HCT116 (cell line): ENCODE measurements at regions not wholly inside any gene's neighbourhood (a gene's known extent, or its start where the extent isn't known, plus 50 kb on each side); places are given as distances from the start of the nearest gene placed in this dataset.

Experiments
- ATAC-seq: fragments of 200-7000 bp; cut with Tn5 transposase; 2 replicates; pipeline ENCODE4 v1.9.1; 2020; ENCODE audit warnings: mild to moderate bottlenecking, moderate library complexity
- BruUV-seq: library from RNA; stranded (reverse); fragments of 400-500 nt; replicated peaks from 2 replicates; lab custom pipeline; 2021; lab: Mats Ljungman, UMichigan
- CTCF ChIA-PET: fragments of 300-600 bp; sonication (Branson Sonifier 250); formaldehyde crosslinking; loops from one replicate; lab custom pipeline; 2021; ENCODE audit warnings: antibody characterized with exemption; lab: Charles Lee
- POLR2A ChIA-PET: fragments of 300-600, 350-600 bp; sonication (Branson Sonifier 250); formaldehyde crosslinking; loops from one replicate; lab custom pipeline; 2021; ENCODE audit warnings: antibody characterized with exemption; lab: Charles Lee
- RAD21 ChIA-PET, 2 experiments: fragments of 300-600 bp; sonication (Branson Sonifier 250); formaldehyde crosslinking; loops; one replicate each; lab custom pipeline; 2023; ENCODE audit warnings: low total read pairs in 2 of 2; ENCODE audit not compliant: uncharacterized antibody in 2 of 2, unreplicated experiment in 2 of 2, low non-redundant PET in 1 of 2; lab: Charles Lee
- DNase-seq: peaks from one replicate; pipeline ENCODE4 v3.0.0-alpha.2; 2010; ENCODE audit warnings: low read depth, low spot score
- H2AFZ ChIP-seq: fragments of 200-600 bp; shearing (Covaris generic), sonication (generic); 2 replicates; pipeline ENCODE4 v1.6.1; 2017; ENCODE audit warnings: low read depth, mixed run types, mixed read lengths, antibody characterized with exemption, low read length; ENCODE audit not compliant: poor library complexity, severe bottlenecking
- H3K27ac ChIP-seq: 2 replicates; pipeline ENCODE4 v1.5.1; 2012; ENCODE audit warnings: low read depth, low read length
- H3K27me3 ChIP-seq: fragments of 200-600 bp; sonication (generic); 2 replicates; pipeline ENCODE4 v1.6.1; 2016; ENCODE audit warnings: mixed run types, low read length, mixed read lengths; ENCODE audit not compliant: insufficient read depth
- H3K36me3 ChIP-seq, 2 experiments: fragments of 200-500 bp in 1 of 2; fragments of 200-600 bp in 1 of 2; sonication (Bioruptor generic) in 1 of 2; sonication (generic) in 1 of 2; 2 replicates each; pipeline versions ENCODE4 v1.5.1 to v1.6.1; 2014 to 2016; ENCODE audit warnings: low read length in 2 of 2, inconsistent platforms in 1 of 2, mixed read lengths in 1 of 2, mixed run types in 1 of 2; ENCODE audit not compliant: insufficient read depth in 2 of 2, control insufficient read depth in 1 of 2
- H3K4me1 ChIP-seq, 2 experiments: fragments of 200-600 bp in 1 of 2; sonication (generic) in 1 of 2; 2 replicates each; pipeline versions ENCODE4 v1.5.1 to v1.6.1; 2012 to 2017; ENCODE audit warnings: low read length in 2 of 2, inconsistent platforms in 1 of 2, mild to moderate bottlenecking in 1 of 2, mixed read lengths in 1 of 2, mixed run types in 1 of 2, moderate library complexity in 1 of 2; ENCODE audit not compliant: insufficient read depth in 2 of 2, control insufficient read depth in 1 of 2
- H3K4me2 ChIP-seq: fragments of 200-600 bp; sonication (generic); 2 replicates; pipeline ENCODE4 v1.6.1; 2017; ENCODE audit warnings: mixed run types, low read length, mixed read lengths
- H3K4me3 ChIP-seq, 2 experiments: fragments of 200-600 bp in 1 of 2; sonication (generic) in 1 of 2; replicated peaks in 1 of 2; 2 replicates each; pipeline ENCODE4 v1.5.1; 2011 to 2016; ENCODE audit warnings: low read length in 2 of 2, control low read depth in 1 of 2, low read depth in 1 of 2, mild to moderate bottlenecking in 1 of 2, mixed read lengths in 1 of 2, mixed run types in 1 of 2
- H3K79me2 ChIP-seq: fragments of 200-600 bp; sonication (generic); 2 replicates; pipeline ENCODE4 v1.6.1; 2017; ENCODE audit warnings: mild to moderate bottlenecking, mixed run types, low read length, moderate library complexity, mixed read lengths; ENCODE audit not compliant: insufficient read depth
- H3K9ac ChIP-seq: fragments of 200-600 bp; sonication (generic); 2 replicates; pipeline ENCODE4 v1.6.1; 2016; ENCODE audit warnings: low read length, mixed read lengths
- H3K9me2 ChIP-seq: fragments of 200-600 bp; sonication (generic), shearing (Covaris generic); 2 replicates; pipeline ENCODE4 v1.6.1; 2017; ENCODE audit warnings: mixed run types, mild to moderate bottlenecking, moderate library complexity; ENCODE audit not compliant: insufficient read depth
- H3K9me3 ChIP-seq, 2 experiments: fragments of 200-500 bp in 1 of 2; fragments of 200-600 bp in 1 of 2; sonication (Bioruptor generic) in 1 of 2; sonication (generic) in 1 of 2; 2 replicates each; pipeline ENCODE4 v1.6.1; 2014 to 2017; ENCODE audit warnings: low read length in 2 of 2, mixed read lengths in 2 of 2, inconsistent platforms in 1 of 2, low read depth in 1 of 2, mild to moderate bottlenecking in 1 of 2, mixed run types in 1 of 2, moderate library complexity in 1 of 2; ENCODE audit not compliant: control insufficient read depth in 1 of 2, insufficient read depth in 1 of 2
- H4K20me1 ChIP-seq: fragments of 200-600 bp; sonication (generic), shearing (Covaris generic); 2 replicates; pipeline ENCODE4 v1.6.1; 2017; ENCODE audit warnings: mixed run types, mild to moderate bottlenecking, moderate library complexity; ENCODE audit not compliant: insufficient read depth
- CBX3 ChIP-seq: IDR thresholded peaks from 2 replicates; pipeline ENCODE4 v1.6.1; 2012; ENCODE audit warnings: low read depth
- CEBPB ChIP-seq: IDR thresholded peaks from 2 replicates; pipeline ENCODE4 v1.6.1; 2012; ENCODE audit warnings: low read depth
- EGR1 ChIP-seq: IDR thresholded peaks from 2 replicates; pipeline ENCODE4 v1.6.1; 2012; ENCODE audit warnings: low read depth
- ELF1 ChIP-seq: IDR thresholded peaks from 2 replicates; pipeline ENCODE4 v1.6.1; 2012; ENCODE audit warnings: low read depth, borderline replicate concordance
- EZH2phosphoT487 ChIP-seq: fragments of 200-600 bp; IDR thresholded peaks from 2 replicates; pipeline ENCODE4 v1.6.1; 2018; ENCODE audit warnings: antibody characterized with exemption, borderline replicate concordance
- JUND ChIP-seq: IDR thresholded peaks from 2 replicates; pipeline ENCODE4 v1.6.1; 2012
- POLR2AphosphoS5 ChIP-seq: IDR thresholded peaks from 2 replicates; pipeline ENCODE4 v1.6.1; 2011; ENCODE audit warnings: mild to moderate bottlenecking, low read depth, low read length, moderate library complexity
- RAD21 ChIP-seq: IDR thresholded peaks from 2 replicates; pipeline ENCODE4 v1.6.1; 2012; ENCODE audit warnings: low read depth, mild to moderate bottlenecking
- TCF7L2 ChIP-seq: IDR thresholded peaks from 2 replicates; pipeline ENCODE4 v1.7.0; 2011; ENCODE audit warnings: borderline replicate concordance, inconsistent platforms; ENCODE audit not compliant: insufficient read depth, insufficient read length; ENCODE audit errors: extremely low read depth
- ZFX ChIP-seq: fragments of 450-650 bp; IDR thresholded peaks from 2 replicates; pipeline ENCODE4 v1.6.1; 2017
- intact Hi-C: fragments of 100-400 bp; cut with micrococcal nuclease; formaldehyde crosslinking; loops from 2 replicates; pipeline ENCODE4 v1.10.0; 2022
- TF ChIP-seq, protein P1 (sequence below), 3 experiments: fragments of 200-600 bp in 1 of 3; sonication (generic) in 1 of 3; IDR thresholded peaks in 2 of 3; conservative IDR thresholded peaks in 1 of 3; 2 replicates each; pipeline ENCODE4 v1.5.1; 2012 to 2017; ENCODE audit warnings: low read depth in 2 of 3, low read length in 2 of 3, antibody characterized with exemption in 1 of 3, borderline replicate concordance in 1 of 3, control low read depth in 1 of 3, mild to moderate bottlenecking in 1 of 3, mixed read lengths in 1 of 3, mixed run types in 1 of 3, moderate library complexity in 1 of 3; ENCODE audit not compliant: insufficient read depth in 1 of 3

- no peak for DNase-seq
- Histone ChIP-seq H3K4me1 (no peaks in the 10 kb centered on the region), H3K9me2 (0 out of 2 replicates have a peak, but pooled peaks cover 3% of the 10 kb centered on the region), H3K36me3 (no peaks in the 10 kb centered on the region)
- ChIA-PET CTCF (no interaction called here), RAD21 (no interaction called here)
- TF ChIP-seq, protein P1, sequence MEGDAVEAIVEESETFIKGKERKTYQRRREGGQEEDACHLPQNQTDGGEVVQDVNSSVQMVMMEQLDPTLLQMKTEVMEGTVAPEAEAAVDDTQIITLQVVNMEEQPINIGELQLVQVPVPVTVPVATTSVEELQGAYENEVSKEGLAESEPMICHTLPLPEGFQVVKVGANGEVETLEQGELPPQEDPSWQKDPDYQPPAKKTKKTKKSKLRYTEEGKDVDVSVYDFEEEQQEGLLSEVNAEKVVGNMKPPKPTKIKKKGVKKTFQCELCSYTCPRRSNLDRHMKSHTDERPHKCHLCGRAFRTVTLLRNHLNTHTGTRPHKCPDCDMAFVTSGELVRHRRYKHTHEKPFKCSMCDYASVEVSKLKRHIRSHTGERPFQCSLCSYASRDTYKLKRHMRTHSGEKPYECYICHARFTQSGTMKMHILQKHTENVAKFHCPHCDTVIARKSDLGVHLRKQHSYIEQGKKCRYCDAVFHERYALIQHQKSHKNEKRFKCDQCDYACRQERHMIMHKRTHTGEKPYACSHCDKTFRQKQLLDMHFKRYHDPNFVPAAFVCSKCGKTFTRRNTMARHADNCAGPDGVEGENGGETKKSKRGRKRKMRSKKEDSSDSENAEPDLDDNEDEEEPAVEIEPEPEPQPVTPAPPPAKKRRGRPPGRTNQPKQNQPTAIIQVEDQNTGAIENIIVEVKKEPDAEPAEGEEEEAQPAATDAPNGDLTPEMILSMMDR (IDR thresholded peaks at IDR 0.05 in 2 of 3, conservative IDR thresholded peaks at IDR 0.05 in 1 of 3; ENCODE audit: borderline replicate concordance in 1 of 3, insufficient read depth in 1 of 3, low read depth in 2 of 3, low read length in 2 of 3), result no peak
- no peak for TF ChIP-seq ELF1
- no peak for TF ChIP-seq POLR2AphosphoS5
- no peak for TF ChIP-seq RAD21
- no peak for TF ChIP-seq JUND
- TF ChIP-seq TCF7L2, result no peak
- TF ChIP-seq ZFX, result no peak
- no peak for TF ChIP-seq CEBPB
- TF ChIP-seq EZH2phosphoT487, result no peak
- no peak for TF ChIP-seq CBX3
- TF ChIP-seq EGR1, result no peak
- TF ChIP-seq, all 23 proteins: peak for 0
- no peak overlapping the region for H3K4me3 ChIP-seq
- POLR2A ChIA-PET, result no interaction called here
- H3K4me2 ChIP-seq, result no peak overlapping the region
- H3K9ac ChIP-seq, result no peak overlapping the region
- no peaks in the 10 kb centered on the region for H3K79me2 ChIP-seq
- H3K9me3 ChIP-seq, result no peaks in the 10 kb centered on the region
- no peak overlapping the region for H2AFZ ChIP-seq
- H3K27ac ChIP-seq, result no peak overlapping the region
- H4K20me1 ChIP-seq, result no peaks in the 10 kb centered on the region; the same call in 1 of the 2 replicates
- no peaks in the 10 kb centered on the region for H3K27me3 ChIP-seq
- BruUV-seq, result no TSS peak
- no peak for ATAC-seq
- intact Hi-C loops, result no loop called here
Measured at GRCh38 chr9:106577121-106577520, 285.8 kb upstream of the ZNF462 start.
